HG02610 (cell line): ENCODE measurements at regions not wholly inside any gene's neighbourhood (a gene's known extent, or its start where the extent isn't known, plus 50 kb on each side); places are given as distances from the start of the nearest gene placed in this dataset.
"Not testable (repeated sequence)": the region's sequence is repeated elsewhere in the genome, so short reads cannot be mapped to it uniquely, and the experiment has no call there.

Source experiments
- ATAC-seq: cut with Tn5 transposase; IDR thresholded peaks from one replicate; pipeline ENCODE4 v1.9.1; 2021; ENCODE audit warnings: mild to moderate bottlenecking, moderate library complexity; ENCODE audit not compliant: unreplicated experiment

DNA sequence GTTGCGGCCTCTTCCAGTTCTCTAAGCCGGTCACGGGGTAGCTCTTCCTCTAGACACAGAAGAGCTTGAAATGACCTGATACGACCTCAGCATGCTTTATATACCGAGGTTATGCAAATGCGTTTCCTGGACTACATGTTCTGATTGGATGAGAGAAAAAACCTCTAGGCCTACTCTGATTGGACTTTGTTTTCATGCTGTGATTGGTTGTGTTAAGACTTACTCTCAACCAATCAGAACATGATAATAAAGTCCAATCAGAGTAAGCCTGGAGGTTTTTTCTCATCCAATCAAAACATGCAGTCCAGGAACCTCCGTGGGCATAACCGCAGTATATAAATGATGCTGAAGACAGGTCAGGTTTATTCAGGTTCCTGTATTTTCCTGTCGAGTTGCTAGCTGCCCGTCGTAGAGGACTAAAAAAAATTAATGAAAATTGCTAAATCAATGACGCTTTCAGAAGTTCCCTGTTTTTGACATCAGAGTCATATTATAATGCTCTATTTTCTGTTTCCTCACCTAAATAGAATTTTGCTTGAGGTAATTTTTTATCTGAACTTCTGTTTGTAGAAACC is 177.4 kb downstream of the POTEB3 start:
- no peak for ATAC-seq

DNA sequence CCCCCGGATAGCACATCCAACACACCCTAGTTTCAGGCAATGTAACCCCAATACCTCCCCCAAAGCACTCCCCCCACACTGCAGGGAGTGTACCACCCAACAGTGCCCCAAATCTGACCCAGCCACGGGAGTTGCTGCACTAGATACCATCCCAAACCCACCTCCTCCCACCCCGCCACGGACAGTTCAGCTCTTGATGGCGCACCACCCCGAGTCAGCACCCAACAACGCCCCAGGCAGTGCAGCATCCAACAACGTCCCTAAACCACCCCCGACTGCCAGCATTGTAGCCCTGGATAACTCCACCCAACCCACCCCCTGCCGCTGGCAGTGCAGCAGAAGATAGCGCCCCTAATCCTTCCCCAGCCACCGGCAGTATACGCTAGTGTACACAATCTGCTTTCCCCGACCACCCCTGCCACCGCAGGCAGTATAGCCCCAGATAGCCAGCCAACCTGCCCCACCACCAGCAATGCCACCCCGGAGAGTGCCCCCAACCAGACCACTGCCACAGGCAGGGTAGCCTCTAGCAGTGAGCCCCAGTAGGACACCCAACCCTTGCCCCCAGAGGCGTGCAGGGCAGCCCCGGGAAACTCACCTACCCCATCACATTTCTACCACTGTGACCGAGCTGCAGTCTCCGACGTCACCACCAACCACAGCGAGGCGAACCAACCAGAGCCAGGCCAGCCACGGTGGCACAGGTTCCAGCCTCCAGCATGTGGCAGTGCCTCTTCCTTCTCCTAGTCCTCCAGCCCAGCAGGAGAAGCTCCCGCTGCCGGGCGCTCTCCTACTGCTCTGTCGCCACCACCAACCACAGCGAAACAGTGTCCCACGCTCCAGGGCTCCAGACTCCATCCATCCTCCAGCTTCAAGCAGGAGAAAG is 178.1 kb downstream of the POTEB3 start:
- no peak for ATAC-seq

DNA sequence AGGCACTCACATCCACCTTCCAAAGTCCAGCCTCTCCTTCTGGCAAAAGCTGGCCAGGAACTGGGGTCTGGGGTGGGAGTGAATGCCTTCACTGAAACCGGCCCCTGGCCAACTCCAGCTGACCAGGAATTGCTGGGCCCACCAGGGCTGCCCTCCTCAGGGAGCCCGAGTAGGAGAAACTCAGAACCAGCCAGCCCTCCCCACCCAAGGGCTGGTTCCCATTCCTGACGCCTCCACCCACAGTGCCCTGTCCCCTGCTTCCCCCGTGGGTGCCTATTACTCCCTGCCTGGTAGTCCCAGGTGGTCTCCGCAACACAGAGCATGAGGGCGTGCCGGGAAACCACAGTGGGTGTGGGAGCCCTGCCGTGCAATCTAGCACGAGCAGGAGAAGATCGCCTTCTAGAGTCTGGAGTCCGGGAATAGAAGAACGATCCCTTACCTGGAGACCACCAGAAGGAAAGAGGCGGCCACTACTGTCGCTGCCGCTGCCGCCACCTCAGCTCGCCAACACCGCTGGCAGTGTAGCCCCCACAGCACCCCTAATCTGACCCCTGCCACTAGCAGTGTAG is 178.8 kb downstream of the POTEB3 start:
- no peak for ATAC-seq

DNA sequence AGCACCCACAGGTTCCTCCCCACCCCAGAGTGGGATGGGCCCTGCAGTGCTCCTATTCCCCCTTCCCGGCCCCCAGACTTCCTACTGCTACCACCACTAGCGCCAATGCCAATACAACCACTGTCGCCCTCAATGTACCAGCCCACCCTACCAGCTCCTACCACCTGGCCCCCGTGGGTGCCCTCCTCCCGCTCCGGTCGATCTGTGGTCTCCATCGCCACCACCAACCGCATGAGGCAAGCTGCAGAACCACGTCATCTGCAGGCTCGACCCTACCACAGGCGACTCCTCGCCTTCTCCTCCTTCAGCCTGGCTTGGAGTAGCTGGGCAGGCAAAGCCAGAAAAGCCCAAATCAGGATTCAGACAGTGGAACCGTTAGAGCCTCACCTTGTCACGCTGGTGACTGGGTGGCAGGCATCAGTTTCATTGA is 179.3 kb downstream of the POTEB3 start:
- no peak for ATAC-seq

- ATAC-seq = not testable (repeated sequence)
These were observed 181.7 kb downstream of the POTEB3 start for GRCh38 chr15:21258635-21259034.

DNA sequence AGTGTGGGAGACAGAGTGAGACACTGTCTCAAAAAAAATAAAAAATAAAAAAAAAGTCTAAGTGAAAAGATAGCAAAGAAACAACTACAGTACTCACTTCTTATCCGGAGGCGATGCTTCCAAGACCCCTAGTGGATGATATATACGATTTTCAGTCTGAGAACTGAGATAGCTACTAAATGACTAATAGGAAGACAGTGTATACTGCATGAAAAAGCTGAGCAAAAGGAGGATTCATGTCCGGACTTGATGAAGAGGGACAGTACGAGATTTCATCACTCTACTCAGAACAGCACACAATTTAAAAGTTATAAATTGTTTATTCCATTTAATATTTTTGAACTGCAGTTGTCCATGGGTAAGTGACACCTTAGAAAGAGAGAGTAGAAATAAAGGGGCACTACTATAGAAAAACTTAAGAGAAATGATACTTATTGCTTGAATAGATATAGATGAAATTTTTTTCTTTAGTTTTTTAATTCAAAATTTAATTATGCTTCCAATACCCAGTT is 190.7 kb downstream of the POTEB3 start:
- ATAC-seq = not testable (repeated sequence)
